ENCODE measurements at regions not wholly inside any gene's neighbourhood (a gene's known extent, or its start where the extent isn't known, plus 50 kb on each side); places are given as distances from the start of the nearest gene placed in this dataset.

- TF ChIP-seq GATA3 (IDR thresholded peaks at IDR 0.05; ENCODE audit: low read depth, low read length) (no peak), GATA2 (IDR thresholded peaks at IDR 0.05; ENCODE audit: low read depth, low read length) (no peak)
Observed at GRCh38 chr13:34623331-34623730, 318.7 kb upstream of the NBEA start.

Measured in SH-SY5Y (cell line).